Mesendoderm (in vitro differentiated cells): ENCODE measurements at regions not wholly inside any gene's neighbourhood (a gene's known extent, or its start where the extent isn't known, plus 50 kb on each side); places are given as distances from the start of the nearest gene placed in this dataset.
A peak's percentile ranks its signal among the peaks of the same experiment; 100 is the strongest.
"Not testable (repeated sequence)": the region's sequence is repeated elsewhere in the genome, so short reads cannot be mapped to it uniquely, and the experiment has no call there.

Experiments
- DNase-seq: peaks from one replicate; pipeline ENCODE4 v3.0.0; 2013
- H2AK5ac ChIP-seq: 2 replicates; pipeline ENCODE4 v1.6.1; 2013; ENCODE audit warnings: low read length, inconsistent platforms
- H2BK120ac ChIP-seq: 2 replicates; pipeline ENCODE4 v1.6.1; 2013; ENCODE audit warnings: low read depth, mild to moderate bottlenecking, low read length, moderate library complexity, mixed read lengths
- H2BK15ac ChIP-seq: replicated peaks from 2 replicates; pipeline ENCODE4 v1.6.1; 2013; ENCODE audit warnings: low read depth, mild to moderate bottlenecking, moderate library complexity
- H2BK5ac ChIP-seq: 2 replicates; pipeline ENCODE4 v1.6.1; 2013; ENCODE audit warnings: low read length, inconsistent platforms
- H3K18ac ChIP-seq: 2 replicates; pipeline ENCODE4 v1.6.1; 2013; ENCODE audit warnings: mild to moderate bottlenecking, low read length, mixed read lengths
- H3K23ac ChIP-seq: one replicate; pipeline ENCODE4 v1.6.1; 2013; ENCODE audit warnings: low read length
- H3K27ac ChIP-seq: 2 replicates; pipeline ENCODE4 v1.5.1; 2013; ENCODE audit warnings: low read depth, mild to moderate bottlenecking, inconsistent platforms, low read length, moderate library complexity
- H3K27me3 ChIP-seq: 2 replicates; pipeline ENCODE4 v1.6.1; 2013; ENCODE audit warnings: low read length, control low read depth, mild to moderate bottlenecking, inconsistent platforms; ENCODE audit not compliant: insufficient read depth, poor library complexity
- H3K36me3 ChIP-seq: 2 replicates; pipeline ENCODE4 v1.6.1; 2013; ENCODE audit warnings: low read length, inconsistent platforms; ENCODE audit not compliant: control insufficient read depth, insufficient read depth
- H3K4ac ChIP-seq: one replicate; pipeline ENCODE4 v1.6.1; 2013; ENCODE audit warnings: low read depth, mild to moderate bottlenecking, low read length, moderate library complexity
- H3K4me1 ChIP-seq: 2 replicates; pipeline ENCODE4 v1.6.1; 2013; ENCODE audit warnings: low read depth, low read length, inconsistent platforms; ENCODE audit not compliant: control insufficient read depth
- H3K4me2 ChIP-seq: 2 replicates; pipeline ENCODE4 v1.6.1; 2013; ENCODE audit warnings: low read length
- H3K4me3 ChIP-seq: 2 replicates; pipeline ENCODE4 v1.5.1; 2013; ENCODE audit warnings: mild to moderate bottlenecking, low read length
- H3K56ac ChIP-seq: one replicate; pipeline ENCODE4 v1.6.1; 2013; ENCODE audit warnings: low read length
- H3K79me1 ChIP-seq: 2 replicates; pipeline ENCODE4 v1.6.1; 2013; ENCODE audit warnings: low read length, inconsistent platforms
- H3K79me2 ChIP-seq: 2 replicates; pipeline ENCODE4 v1.6.1; 2013; ENCODE audit warnings: mild to moderate bottlenecking, low read length; ENCODE audit not compliant: control insufficient read depth, insufficient read depth
- H3K9ac ChIP-seq: 2 replicates; pipeline ENCODE4 v1.6.1; 2013; ENCODE audit warnings: low read length, inconsistent platforms
- H4K5ac ChIP-seq: one replicate; pipeline ENCODE4 v1.6.1; 2013; ENCODE audit warnings: low read length
- H4K8ac ChIP-seq: one replicate; pipeline ENCODE4 v1.6.1; 2013; ENCODE audit warnings: low read depth, mild to moderate bottlenecking, control low read depth, low read length, moderate library complexity
- WGBS: extraction: QIAGEN DNeasy Blood & Tissue Kit; methylation state at CpG from one replicate; pipeline ENCODE4 v1.1.7; 2013; ENCODE audit warnings: low lambda C conversion rate, missing lambda C conversion rate; ENCODE audit not compliant: insufficient coverage; ENCODE audit errors: extremely low coverage; 5-methylcytosine and 5-hydroxymethylcytosine counted together

- no peak overlapping the region for H3K27ac ChIP-seq
- no peak overlapping the region for H2AK5ac ChIP-seq
- H3K9ac ChIP-seq, result no peak overlapping the region
- H3K27me3 ChIP-seq, result no peaks in the 10 kb centered on the region
- H3K56ac ChIP-seq, result no peak overlapping the region
- H3K36me3 ChIP-seq, result no peaks in the 10 kb centered on the region
- DNase-seq, result peak; percentile 10
- H3K4me3 ChIP-seq, result no peak overlapping the region
- H4K5ac ChIP-seq, result no peak overlapping the region
- H2BK15ac ChIP-seq, result no peak overlapping the region
- H3K4ac ChIP-seq, result no peak overlapping the region
- no peak overlapping the region for H3K18ac ChIP-seq
- no peaks in the 10 kb centered on the region for H3K4me1 ChIP-seq
- H2BK5ac ChIP-seq, result no peak overlapping the region
- H2BK120ac ChIP-seq, result no peak overlapping the region
- H3K23ac ChIP-seq, result no peak overlapping the region
- H3K4me2 ChIP-seq, result no peak overlapping the region
- no peaks in the 10 kb centered on the region for H3K79me1 ChIP-seq
- H4K8ac ChIP-seq, result no peak overlapping the region
- no peaks in the 10 kb centered on the region for H3K79me2 ChIP-seq
Measured at GRCh38 chr4:126661194-126661593, 971.6 kb upstream of the INTU start.

DNA sequence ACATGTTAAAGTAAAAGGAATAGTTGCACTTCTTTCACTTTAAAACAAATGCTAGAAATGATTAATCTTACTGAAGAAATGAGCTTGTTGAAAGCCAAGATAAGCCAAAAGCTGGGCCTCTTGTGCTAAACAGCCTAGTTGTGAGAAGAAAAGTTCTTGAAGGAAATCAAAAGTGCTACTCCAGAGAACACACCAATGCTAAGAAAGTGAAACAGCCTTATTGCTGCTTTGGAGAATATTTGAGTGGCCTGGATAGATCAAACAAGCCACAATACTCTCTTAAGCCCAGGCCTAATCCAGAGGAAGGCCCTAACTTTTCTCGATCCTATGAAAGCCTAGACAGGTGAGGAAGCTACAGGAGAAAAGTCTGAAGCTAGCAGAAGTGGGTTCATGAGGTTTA lies 967.9 kb upstream of the INTU start:
- H2BK15ac ChIP-seq, result no peak overlapping the region
- no peaks in the 10 kb centered on the region for H3K36me3 ChIP-seq
- H4K5ac ChIP-seq, result no peak overlapping the region
- H2AK5ac ChIP-seq, result no peak overlapping the region
- H3K18ac ChIP-seq, result no peak overlapping the region
- H4K8ac ChIP-seq, result no peak overlapping the region
- no peak overlapping the region for H3K4me2 ChIP-seq
- H3K23ac ChIP-seq, result no peak overlapping the region
- no peak overlapping the region for H3K4me3 ChIP-seq
- H2BK120ac ChIP-seq, result no peak overlapping the region
- H3K27me3 ChIP-seq, result no peaks in the 10 kb centered on the region
- no peak overlapping the region for H3K27ac ChIP-seq
- no peaks in the 10 kb centered on the region for H3K4me1 ChIP-seq
- no peak for DNase-seq
- H3K9ac ChIP-seq, result no peak overlapping the region
- no peak overlapping the region for H3K4ac ChIP-seq
- H2BK5ac ChIP-seq, result no peak overlapping the region
- H3K79me1 ChIP-seq, result no peaks in the 10 kb centered on the region
- H3K56ac ChIP-seq, result no peak overlapping the region
- no peaks in the 10 kb centered on the region for H3K79me2 ChIP-seq
- WGBS, result no CpG with 5 or more reads among the region's 1 CpG

DNA sequence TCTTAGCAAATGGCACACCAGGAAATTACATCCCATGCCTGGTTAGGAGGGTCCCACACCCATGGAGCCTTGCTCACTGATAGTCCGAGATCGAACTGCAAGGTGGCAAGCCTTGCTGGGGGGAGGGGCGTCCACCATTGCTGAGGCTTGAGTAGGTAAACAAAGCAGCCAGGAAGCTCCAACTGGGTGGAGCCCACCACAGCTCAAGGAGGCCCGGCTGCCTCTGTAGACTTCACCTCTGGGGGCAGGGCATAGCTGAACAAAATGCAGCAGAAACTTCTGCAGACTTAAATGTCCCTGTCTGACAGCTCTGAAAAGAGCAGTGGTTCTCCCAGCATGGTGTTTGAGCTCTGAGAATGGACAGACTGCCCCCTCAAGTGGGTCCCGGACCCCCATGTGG lies 962.7 kb upstream of the INTU start:
- H3K23ac ChIP-seq, H3K18ac ChIP-seq, H2BK15ac ChIP-seq, H3K4me3 ChIP-seq, H3K79me1 ChIP-seq, H3K56ac ChIP-seq, H3K36me3 ChIP-seq, H3K27ac ChIP-seq, H3K27me3 ChIP-seq, H3K4ac ChIP-seq, H2BK120ac ChIP-seq, H4K5ac ChIP-seq, H2AK5ac ChIP-seq, H3K4me2 ChIP-seq, H3K79me2 ChIP-seq, H4K8ac ChIP-seq, H2BK5ac ChIP-seq, H3K9ac ChIP-seq, H3K4me1 ChIP-seq, DNase-seq: not testable (repeated sequence)
- WGBS, result no CpG with 5 or more reads among the region's 5 CpGs

DNA sequence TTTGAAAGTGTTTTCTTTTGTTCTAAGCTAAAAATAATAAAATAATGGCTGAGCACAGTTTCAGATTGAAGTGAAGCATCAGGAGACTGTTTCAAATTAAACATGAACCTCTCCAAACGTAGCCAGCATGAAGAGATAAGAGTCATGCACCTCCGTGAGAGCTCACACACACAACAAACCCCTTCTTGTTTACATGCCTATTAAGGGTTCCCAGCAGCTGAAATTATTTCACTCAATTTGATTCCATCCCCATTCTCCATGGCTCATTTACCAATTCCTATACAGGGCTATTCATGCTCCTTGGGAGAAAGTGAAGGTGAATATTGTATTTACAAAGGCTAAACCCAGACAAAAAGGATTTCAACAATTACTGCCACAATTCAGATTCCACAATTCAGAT lies 954.1 kb upstream of the INTU start:
- Histone ChIP-seq H4K5ac (no peak overlapping the region), H2AK5ac (no peak overlapping the region), H3K79me1 (no peaks in the 10 kb centered on the region), H2BK120ac (no peak overlapping the region), H3K27ac (no peak overlapping the region), H3K18ac (no peak overlapping the region), H3K36me3 (no peaks in the 10 kb centered on the region), H3K4me2 (no peak overlapping the region), H3K79me2 (no peaks in the 10 kb centered on the region), H3K4me1 (no peaks in the 10 kb centered on the region), H3K9ac (no peak overlapping the region), H4K8ac (no peak overlapping the region), H2BK15ac (no peak overlapping the region), H3K23ac (no peak overlapping the region), H3K27me3 (no peaks in the 10 kb centered on the region), H3K4me3 (no peak overlapping the region), H3K4ac (no peak overlapping the region), H2BK5ac (no peak overlapping the region), H3K56ac (no peak overlapping the region)
- no peak for DNase-seq
- no CpG with 5 or more reads among the region's 2 CpGs for WGBS

DNA sequence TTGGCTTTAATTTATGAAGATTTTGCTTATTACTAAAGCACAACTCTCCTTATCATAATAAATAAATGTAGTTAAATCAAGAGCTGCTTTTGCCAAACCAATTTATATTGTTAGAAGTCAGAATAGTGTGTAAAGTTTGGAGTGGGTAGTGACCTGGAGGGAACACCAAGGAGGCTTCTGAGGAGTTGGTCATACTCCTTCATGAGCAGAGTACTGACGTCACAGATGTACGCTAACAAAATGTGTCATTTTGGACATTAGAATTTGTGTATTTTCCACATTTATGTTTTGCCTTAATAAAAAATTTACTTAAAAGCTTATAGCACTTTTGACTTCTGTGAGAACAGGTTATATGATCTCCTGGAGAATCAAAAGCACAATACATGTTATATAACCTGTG lies 953.5 kb upstream of the INTU start:
- no peaks in the 10 kb centered on the region for H3K36me3 ChIP-seq
- no peak overlapping the region for H3K4me3 ChIP-seq
- no CpG with 5 or more reads among the region's 2 CpGs for WGBS
- no peaks in the 10 kb centered on the region for H3K79me1 ChIP-seq
- DNase-seq, result no peak
- H3K9ac ChIP-seq, result no peak overlapping the region
- H3K4ac ChIP-seq, result no peak overlapping the region
- H3K23ac ChIP-seq, result no peak overlapping the region
- no peak overlapping the region for H2BK15ac ChIP-seq
- H2AK5ac ChIP-seq, result no peak overlapping the region
- H3K4me2 ChIP-seq, result no peak overlapping the region
- H3K27ac ChIP-seq, result no peak overlapping the region
- H2BK5ac ChIP-seq, result no peak overlapping the region
- H3K27me3 ChIP-seq, result no peaks in the 10 kb centered on the region
- no peaks in the 10 kb centered on the region for H3K79me2 ChIP-seq
- no peak overlapping the region for H4K8ac ChIP-seq
- no peak overlapping the region for H3K56ac ChIP-seq
- no peaks in the 10 kb centered on the region for H3K4me1 ChIP-seq
- no peak overlapping the region for H2BK120ac ChIP-seq
- no peak overlapping the region for H3K18ac ChIP-seq
- no peak overlapping the region for H4K5ac ChIP-seq

DNA sequence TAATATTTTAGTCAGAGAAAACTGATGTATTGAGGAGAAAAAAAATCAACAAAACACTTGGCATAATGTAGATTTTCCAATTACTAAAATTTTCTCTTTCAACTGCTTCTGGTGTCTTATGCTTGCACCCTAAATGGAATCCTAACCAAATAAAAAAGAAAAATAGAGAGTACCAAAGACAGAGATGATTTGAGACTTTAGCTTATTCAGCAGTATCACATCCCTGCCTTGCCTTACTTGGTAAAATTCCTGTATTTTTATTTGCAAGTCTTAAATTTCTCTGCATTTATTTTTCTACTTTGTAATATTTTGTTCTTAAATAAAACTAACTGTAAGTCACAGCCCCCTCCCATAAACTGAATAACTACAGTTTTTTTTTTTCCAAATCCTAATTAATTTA lies 950.5 kb upstream of the INTU start:
- Histone ChIP-seq H3K9ac (no peak overlapping the region), H3K4ac (no peak overlapping the region), H3K79me1 (no peaks in the 10 kb centered on the region), H2BK120ac (no peak overlapping the region), H3K36me3 (no peaks in the 10 kb centered on the region), H3K23ac (no peak overlapping the region), H3K79me2 (no peaks in the 10 kb centered on the region), H3K18ac (no peak overlapping the region), H3K4me3 (no peak overlapping the region), H3K27me3 (no peaks in the 10 kb centered on the region), H3K4me2 (no peak overlapping the region), H2AK5ac (no peak overlapping the region), H3K4me1 (no peaks in the 10 kb centered on the region), H3K56ac (no peak overlapping the region), H2BK15ac (no peak overlapping the region), H3K27ac (no peak overlapping the region), H2BK5ac (no peak overlapping the region), H4K8ac (no peak overlapping the region), H4K5ac (no peak overlapping the region)
- DNase-seq, result no peak
